VCaP (cell line): ENCODE measurements at regions not wholly inside any gene's neighbourhood (a gene's known extent, or its start where the extent isn't known, plus 50 kb on each side); places are given as distances from the start of the nearest gene placed in this dataset.
"Not testable (repeated sequence)": the region's sequence is repeated elsewhere in the genome, so short reads cannot be mapped to it uniquely, and the experiment has no call there.

Source experiments
- H3K27ac ChIP-seq: fragments of 450-650 bp; 2 replicates; pipeline ENCODE4 v1.5.1; 2017
- TF ChIP-seq, protein P1 (sequence below): fragments of 450-650 bp; conservative IDR thresholded peaks from 2 replicates; pipeline ENCODE4 v1.5.1; 2017; ENCODE audit warnings: mild to moderate bottlenecking, moderate library complexity

DNA sequence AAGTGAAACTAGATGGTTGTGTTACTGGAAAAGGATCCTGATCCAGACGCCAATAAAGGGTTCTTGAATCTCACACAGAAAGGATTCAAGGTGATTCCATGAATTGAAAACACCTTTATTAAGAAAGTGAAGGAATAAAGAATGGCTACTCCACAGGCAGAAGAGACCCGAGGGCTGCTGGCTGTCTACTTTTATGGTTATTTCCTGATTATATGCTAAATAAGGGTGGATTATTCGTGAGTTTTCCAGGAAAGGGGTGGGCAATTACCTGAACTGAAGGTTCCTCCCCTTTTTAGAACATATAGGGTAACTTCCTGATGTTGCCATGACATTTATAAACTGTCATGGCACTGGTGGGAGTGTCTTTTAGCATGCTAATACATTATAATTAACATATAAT lies 50.9 kb upstream of the WARS2 start:
- TF ChIP-seq, protein P1, sequence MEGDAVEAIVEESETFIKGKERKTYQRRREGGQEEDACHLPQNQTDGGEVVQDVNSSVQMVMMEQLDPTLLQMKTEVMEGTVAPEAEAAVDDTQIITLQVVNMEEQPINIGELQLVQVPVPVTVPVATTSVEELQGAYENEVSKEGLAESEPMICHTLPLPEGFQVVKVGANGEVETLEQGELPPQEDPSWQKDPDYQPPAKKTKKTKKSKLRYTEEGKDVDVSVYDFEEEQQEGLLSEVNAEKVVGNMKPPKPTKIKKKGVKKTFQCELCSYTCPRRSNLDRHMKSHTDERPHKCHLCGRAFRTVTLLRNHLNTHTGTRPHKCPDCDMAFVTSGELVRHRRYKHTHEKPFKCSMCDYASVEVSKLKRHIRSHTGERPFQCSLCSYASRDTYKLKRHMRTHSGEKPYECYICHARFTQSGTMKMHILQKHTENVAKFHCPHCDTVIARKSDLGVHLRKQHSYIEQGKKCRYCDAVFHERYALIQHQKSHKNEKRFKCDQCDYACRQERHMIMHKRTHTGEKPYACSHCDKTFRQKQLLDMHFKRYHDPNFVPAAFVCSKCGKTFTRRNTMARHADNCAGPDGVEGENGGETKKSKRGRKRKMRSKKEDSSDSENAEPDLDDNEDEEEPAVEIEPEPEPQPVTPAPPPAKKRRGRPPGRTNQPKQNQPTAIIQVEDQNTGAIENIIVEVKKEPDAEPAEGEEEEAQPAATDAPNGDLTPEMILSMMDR = no peak
- no peak overlapping the region for H3K27ac ChIP-seq

DNA sequence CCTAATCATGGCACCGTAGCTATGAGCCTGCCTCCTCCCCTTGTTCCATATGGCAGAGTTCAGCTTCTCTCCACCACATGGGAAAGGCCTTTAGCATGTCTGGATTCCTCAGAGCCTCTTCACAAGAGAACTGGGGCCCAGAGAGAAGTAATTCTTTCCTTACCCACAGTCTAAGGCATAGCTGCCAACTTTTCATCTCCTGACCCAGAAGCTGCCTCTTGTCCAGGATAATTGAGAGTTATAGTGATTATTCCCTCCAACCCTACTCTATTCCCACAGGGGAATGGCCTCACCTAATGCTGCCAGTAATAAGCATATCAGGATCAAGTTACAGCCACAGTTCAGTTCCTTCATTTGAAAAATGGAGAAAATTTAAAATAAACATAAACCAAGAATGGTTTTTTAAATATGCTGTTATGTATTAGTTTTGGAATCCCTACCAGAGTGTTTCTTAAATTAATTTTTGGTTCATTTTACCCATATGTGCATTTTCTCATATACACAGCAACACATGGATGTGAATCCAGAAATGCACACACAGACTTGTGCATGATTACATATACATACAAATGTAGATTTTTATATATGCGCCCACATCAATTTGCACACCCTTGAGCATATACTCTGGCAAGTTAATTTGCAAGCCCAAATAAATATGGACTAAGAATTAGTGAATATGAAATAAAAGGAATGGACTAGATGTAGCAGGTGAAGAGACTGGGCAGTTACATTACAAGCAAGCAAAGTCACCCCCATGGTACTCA lies 63.9 kb upstream of the WARS2 start:
- TF ChIP-seq, protein P1 = no peak
- H3K27ac ChIP-seq = no peak overlapping the region

DNA sequence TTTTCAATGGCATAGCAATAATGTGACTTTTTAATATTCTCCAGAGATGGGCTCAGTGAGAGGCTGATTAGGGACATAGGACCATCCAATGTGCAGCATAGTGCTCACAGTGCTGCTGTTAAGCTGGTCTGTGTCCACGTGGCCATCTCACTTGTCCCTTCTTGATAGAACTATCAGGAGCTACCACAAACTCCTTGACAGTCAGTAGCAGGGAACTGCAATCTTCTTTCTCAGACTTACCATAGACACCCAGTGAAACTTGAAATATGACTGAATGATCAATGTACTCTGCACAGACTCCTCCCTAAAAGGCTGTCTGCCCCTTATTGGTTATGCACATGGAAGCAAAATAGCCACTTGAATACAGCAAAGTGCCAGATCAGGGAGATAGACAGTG lies 64.5 kb upstream of the WARS2 start:
- no peak overlapping the region for H3K27ac ChIP-seq
- TF ChIP-seq, protein P1 = no peak

DNA sequence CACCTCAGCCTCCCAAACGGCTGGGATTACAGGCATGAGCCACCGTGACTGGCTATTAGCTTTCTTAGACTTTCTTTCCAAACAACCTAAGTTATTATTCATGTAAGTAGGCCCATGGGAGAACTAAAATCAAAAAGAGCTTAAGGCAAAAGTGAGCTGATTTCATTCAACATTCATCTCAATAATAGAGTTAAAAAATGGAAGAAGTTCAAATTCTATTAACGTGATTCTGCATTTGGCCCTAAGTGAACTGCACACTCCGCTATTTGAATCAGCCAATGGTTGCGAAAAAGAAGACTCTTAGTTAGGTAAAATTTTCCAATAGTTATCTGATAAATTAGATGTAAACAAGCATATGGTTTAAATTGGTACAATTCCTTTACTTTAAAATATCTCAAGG lies 68.6 kb upstream of the WARS2 start:
- TF ChIP-seq, protein P1 = no peak

DNA sequence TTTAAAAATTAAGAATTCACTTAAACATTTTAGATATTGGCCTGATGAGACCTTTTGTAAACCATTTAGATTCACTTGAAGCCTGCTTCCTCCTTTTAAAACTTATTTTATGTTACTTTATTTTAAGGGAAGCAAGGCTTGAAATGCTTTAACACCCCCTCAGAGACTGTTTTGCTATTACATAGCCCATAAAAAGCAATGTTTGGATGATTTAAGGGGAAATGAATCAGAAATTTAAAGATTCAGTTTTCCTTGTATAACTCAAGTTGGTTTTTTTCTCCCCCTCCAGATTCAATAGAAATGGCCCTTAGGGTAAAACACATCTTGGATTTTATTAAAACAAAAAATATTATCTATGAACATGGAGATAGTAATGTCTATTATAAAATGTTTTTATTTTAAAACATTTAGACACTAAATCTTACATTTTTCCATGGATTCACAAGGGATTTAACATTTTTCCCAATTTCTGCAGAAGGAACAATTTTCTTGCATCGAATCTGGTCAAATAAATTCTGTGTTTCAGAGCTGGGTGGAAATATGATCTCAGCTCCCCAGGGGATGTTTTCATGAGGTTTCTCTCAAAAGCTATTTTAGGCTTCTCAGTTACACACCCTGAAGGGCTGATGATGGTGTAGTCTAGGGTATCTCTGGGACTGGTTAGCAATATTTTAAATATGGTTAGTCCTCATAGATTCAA lies 69.3 kb upstream of the WARS2 start:
- no peak overlapping the region for H3K27ac ChIP-seq
- TF ChIP-seq, protein P1 = no peak

More for the DNA sequence above, 68.6 kb upstream of the WARS2 start:
- H3K27ac ChIP-seq = no peak overlapping the region

DNA sequence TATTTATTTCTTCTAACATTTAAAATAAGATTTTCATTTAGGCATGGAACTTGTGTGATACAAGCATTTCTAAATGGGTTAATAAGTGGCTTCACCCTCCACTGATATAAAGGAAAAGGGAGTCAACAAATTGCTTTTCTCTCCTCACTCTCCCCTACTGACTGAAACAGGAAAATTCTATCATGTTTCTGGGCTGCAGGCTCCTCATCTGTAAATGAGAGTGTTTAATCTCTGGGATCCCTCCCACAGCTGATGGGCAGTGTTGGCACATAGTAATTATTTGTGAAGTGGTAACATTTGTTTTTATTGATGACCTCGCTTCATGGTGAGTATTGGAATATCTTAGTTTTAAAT lies 69.8 kb upstream of the WARS2 start:
- H3K27ac ChIP-seq = no peak overlapping the region
- TF ChIP-seq, protein P1 = no peak

DNA sequence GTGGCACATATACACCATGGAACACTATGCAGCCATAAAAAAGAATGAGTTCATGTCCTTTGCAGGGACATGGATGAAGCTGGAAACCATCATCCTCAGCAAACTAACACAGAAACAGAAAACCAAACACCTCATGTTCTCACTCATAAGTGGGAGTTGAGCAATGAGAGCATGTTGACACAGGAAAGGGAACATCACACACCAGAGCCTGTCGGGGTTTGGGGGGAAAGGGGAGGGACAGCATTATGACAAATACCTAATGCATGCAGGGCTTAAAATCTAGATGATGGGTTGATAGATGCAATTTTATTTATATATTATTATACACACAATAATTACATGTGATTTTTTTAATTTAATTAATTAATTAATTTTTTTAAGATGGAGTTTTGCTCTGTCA lies 72.8 kb upstream of the WARS2 start:
- H3K27ac ChIP-seq = not testable (repeated sequence)

DNA sequence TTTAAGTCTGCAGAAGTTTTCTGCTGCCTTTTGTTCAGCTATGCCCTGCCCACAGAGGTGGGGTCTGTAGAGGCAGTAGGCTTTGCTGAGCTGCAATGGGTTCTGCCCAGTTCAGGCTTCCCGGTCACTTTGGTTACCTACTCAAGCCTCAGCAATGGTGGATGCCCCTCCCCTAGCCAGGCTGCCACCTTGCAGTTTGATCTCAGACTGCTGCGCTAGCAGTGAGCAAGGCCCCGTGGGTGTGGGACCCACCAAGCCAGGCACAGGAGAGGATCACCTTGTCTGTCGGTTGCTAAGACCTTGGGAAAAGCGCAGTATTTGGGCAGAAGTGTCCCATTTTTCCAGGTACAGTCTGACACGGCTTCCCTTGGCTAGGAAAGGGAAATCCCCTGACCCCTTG lies 74.5 kb upstream of the WARS2 start:
- H3K27ac ChIP-seq = not testable (repeated sequence)
